ENCODE measurements at regions not wholly inside any gene's neighbourhood (a gene's known extent, or its start where the extent isn't known, plus 50 kb on each side); places are given as distances from the start of the nearest gene placed in this dataset.
"Not testable (repeated sequence)": the region's sequence is repeated elsewhere in the genome, so short reads cannot be mapped to it uniquely, and the experiment has no call there.

GRCh38 chr2:89229979-89230378 lies 538.5 kb downstream of the RPIA start:
- not testable (repeated sequence) for DNase-seq (ENCODE audit: low read depth)

DNA sequence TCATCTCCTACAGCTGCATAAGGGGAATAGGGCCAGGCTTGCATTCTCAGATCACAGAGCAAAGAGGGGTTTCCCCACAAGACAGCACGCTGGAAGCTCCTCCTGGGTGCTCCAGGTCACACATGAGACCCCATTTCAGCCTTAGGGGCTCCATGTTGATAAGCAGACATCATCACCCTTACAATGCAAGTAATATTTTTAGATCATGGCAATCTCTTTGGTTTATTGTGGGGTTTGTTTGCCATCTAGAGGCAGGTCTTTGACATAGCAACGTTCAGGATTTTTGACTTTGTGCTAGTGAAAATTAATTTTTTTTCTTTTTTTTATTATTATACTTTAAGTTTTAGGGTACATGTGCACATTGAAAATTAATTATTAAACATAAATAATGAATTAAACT lies 539.8 kb downstream of the RPIA start:
- not testable (repeated sequence) for DNase-seq (ENCODE audit: low read depth)

- DNase-seq (ENCODE audit: low read depth), result not testable (repeated sequence)
These were observed 542.5 kb downstream of the RPIA start for GRCh38 chr2:89233931-89234330.

DNA sequence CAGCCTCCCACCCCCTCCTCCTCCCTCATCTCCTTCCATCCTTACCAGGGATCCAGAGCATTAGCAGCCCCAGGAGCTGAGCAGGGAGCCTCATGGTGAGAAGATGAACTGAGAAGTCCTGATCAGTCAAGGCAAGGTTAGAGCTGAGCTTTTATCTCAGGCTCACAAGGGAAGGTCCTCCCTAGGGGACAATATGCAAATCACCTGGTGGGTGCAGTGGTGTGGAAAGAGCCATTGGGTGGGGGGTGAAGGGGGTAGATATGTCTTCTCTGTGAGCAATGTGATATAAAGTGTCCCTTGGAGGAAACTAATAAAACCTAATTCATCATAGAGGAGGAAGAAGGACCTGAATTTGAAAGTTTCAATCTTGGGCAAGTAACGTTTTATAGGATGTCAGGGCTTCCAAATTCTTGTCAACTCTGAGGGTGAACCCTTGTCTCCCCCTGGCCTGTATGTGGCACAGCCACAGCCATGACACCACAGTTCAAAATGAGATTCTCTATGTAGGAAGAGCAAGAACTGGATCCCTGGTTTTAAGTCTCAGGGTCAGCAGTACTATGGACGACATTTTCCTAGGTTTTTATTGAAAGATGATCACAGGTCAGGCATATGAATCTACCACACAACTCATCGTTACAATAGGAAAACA lies 543.5 kb downstream of the RPIA start:
- DNase-seq (ENCODE audit: low read depth), result not testable (repeated sequence)

DNA sequence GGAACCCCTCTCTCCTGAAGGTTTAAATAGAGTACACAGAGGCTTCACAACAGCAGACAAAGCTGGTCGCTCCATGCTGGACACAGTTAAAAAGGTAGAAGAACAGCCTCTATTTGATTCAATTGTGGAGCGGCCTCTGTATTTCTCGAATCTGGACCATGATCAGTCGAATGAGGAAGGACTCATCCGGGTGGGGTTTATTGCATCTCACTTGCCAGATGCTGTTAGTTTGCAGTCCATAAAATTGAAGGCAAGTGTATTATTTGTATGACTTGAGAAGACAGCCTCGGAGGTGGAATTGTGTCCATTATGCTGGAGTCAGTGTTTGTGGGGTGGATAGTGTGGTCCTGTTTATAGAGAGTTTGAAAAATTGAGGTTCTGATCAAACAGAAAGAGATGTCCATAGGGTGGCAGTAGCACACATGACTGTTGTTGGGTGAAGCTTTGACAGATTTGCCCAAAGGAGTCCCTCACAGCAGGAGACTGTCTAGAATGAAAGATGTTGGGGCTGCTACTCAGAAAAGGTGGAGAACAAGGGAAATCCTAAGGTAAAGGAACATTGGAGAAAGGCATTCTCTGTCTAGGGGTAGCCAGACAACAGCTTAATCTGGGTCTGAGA lies 545.5 kb downstream of the RPIA start:
- DNase-seq (ENCODE audit: low read depth), result not testable (repeated sequence)

- DNase-seq (ENCODE audit: low read depth), result not testable (repeated sequence)
These were observed 546.3 kb downstream of the RPIA start for GRCh38 chr2:89237783-89238182.

- not testable (repeated sequence) for DNase-seq (ENCODE audit: low read depth)
These were observed 551.7 kb downstream of the RPIA start for GRCh38 chr2:89243114-89243700.

DNA sequence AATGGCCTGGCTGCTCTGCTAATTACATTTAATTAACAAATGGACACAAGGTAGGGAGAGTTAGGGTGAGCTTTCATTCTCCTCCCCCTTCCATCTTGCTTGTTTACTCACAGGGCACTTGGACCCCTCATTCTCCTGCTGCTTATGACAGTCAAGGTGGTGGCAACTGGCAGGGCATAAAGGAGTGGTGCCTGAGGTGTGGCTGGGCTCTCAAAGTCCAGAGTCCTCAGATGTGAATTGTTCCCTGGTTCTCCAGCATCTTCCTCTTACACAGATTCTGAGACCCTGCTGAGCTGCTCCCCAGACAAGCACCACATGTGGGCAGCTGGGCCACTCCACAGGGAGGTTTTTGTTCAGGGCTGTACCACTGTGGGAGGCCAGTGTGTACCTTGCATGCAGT lies 552.9 kb downstream of the RPIA start:
- not testable (repeated sequence) for DNase-seq (ENCODE audit: low read depth)

DNA sequence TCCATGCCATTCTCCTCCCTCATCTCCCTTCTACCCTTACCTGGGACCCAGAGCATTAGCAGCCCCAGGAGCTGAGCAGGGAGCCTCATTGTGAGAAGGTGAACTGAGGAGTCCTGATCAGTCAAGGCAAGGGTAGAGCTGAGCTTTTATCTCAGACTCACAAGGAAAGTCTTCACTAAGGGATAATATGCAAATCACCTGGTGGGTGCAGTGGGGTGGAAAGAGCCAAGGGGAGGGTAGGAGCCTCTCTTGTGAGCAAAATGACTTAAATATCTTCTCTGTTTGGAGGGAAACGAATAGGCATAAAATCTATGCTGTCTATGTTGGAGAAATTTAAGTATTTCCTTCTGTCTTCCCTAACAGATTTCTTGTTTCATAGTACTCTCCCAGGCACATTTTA lies 554.0 kb downstream of the RPIA start:
- not testable (repeated sequence) for DNase-seq (ENCODE audit: low read depth)

DNA sequence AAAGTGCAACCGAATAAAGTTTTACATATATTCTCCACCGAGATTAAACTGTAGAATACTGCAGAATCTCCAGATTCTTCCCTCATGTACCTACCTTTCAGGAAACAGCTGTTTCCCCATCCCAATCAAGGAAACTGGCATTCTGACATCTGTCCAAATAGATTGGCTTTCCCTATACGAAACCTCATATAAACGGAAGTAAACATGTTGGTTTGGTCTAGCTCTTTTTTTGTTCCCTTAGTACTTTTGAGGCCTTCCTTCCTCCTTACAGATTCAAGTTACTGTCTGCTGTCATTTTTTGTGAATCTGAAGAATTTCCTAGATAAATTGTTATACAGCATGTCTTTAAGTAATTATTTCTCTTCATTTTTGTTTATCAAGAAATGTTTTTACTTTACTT lies 554.6 kb downstream of the RPIA start:
- DNase-seq (ENCODE audit: low read depth), result not testable (repeated sequence)

GRCh38 chr2:89246620-89247019 lies 555.1 kb downstream of the RPIA start:
- DNase-seq (ENCODE audit: low read depth), result not testable (repeated sequence)

DNA sequence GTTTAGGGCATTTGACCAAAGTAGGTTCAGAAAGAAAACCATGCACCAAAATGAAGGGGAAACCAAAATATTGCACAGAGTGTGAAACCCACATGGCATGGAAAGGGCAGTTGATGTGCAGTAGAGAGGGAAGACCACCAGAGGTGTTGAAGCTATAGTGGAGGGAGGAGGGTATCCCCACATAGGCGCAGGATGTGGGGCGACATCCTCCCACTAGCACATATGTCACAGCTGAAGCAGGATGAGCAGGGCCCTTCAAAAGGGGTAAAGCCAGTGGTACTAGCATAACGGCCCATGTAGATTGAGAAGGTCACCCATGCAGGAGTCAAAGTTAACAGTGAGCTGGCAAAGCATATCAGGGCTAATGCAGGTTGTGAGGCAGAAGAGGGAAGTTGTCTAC lies 563.5 kb downstream of the RPIA start:
- not testable (repeated sequence) for DNase-seq (ENCODE audit: low read depth)

DNA sequence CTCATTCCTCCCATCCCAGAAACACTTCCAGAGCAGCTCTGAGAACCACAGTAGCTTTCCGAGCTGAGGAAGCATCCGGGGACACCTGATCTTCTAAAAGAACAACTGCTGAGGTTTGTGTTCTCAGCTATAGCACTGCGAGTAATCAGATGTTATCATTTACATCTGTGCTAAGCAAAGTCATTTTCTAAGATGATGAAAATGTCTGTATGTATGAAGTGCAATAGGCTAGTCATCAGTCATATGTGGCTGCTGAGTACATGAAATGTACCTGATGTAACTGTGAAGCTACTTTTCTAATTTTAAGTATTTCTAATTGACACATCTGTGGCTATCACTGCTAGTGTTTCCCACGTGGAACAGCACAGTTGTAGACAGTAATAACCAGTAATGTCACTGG lies 582.0 kb downstream of the RPIA start:
- not testable (repeated sequence) for DNase-seq (ENCODE audit: low read depth)

DNA sequence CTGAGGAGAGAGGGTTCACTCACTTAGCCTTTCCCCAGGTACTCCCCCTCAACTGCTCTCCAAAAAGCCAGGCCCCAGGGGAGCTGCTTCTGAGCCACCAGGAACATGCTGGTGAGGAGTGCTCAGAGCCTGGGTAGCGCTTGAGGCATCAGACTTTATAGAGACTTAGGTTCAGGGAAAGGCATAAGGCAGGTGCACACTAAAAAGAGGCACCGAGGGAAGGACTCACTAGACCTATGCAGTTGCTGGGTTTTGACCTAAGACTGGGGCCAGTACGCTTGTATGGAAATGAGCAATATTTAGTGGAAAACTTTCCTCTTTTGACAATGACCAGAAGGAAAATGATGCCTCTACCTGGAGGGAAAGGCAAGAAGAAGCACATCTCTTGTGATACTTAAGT lies 589.1 kb downstream of the RPIA start:
- DNase-seq (ENCODE audit: low read depth), result not testable (repeated sequence)

DNA sequence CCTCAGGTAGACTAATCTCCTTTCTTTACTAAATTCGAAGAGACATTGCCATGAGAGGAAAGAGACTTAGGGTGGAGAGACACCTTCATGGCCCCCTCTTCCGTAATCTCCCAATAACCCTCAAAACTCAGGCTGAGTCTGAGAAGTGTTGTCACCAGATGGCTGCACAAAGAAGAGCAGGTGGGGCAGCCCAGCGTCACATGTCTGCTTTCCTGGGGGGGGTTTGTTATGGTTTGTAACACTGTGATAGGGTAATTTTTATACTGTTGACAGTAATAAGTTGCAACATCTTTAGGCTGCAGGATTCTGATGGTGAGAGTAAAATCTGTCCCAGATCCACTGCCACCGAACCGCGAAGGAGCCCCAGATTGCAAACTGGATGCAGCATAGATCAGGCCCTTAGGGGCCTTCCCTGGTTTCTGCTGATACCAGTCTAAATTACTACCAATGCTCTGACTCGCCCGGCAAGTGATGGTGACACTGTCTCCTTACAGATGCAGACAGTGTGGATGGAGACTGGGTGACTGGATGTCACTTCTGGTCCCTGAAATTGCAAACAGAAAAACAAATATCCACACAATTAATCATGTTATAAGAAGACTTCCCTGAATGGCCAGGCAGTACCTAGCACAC lies 595.1 kb downstream of the RPIA start:
- not testable (repeated sequence) for DNase-seq (ENCODE audit: low read depth)

GRCh38 chr2:89287084-89287483 lies 595.6 kb downstream of the RPIA start:
- DNase-seq (ENCODE audit: low read depth), result not testable (repeated sequence)

DNA sequence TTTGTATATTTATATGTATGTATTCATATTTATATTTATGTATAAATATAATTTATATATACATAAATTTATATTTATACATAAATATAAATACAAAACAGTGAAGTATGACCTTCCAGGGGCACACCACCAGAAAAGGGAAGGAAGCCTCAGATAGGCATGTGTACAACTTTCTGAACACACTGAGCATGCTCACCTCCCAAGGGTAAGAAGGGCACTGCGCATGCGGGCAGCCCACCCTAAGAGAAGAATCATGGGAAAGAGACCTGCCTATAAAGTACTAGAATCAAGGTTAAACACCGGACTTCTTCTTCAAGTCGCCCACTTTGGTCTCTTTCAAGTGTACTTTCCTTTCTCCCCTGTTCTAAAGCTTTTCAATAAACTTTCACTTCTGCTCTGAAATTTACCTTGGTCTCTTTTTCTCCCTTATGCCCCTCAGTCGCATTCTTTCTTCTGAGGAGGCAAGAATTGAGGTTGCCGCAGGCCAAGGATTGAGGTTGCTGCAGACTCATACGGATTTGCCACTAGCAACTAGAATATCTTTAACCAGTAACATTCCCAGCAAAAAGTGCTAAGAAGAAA lies 600.3 kb downstream of the RPIA start:
- DNase-seq (ENCODE audit: low read depth), result not testable (repeated sequence)

DNA sequence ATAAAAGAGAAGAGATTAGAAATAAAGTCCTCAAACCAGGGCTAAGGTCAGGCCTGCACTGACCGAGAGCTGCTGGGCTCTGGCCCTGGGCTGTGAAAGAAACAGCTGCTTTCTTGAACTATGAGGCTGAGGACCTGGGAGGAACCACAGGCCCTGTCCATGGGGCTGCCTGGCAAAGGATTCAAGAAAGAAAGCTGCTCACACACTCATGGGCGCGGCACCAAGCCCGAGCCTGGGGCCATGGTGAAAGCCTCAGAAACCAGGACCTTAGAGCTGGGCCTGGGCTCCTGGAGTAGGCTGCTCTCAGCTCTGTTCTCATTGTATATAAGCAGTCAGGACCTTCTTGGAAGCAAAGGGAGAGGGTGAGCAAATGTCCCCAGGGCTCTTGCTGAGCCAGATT lies 601.9 kb downstream of the RPIA start:
- DNase-seq (ENCODE audit: low read depth), result not testable (repeated sequence)

DNA sequence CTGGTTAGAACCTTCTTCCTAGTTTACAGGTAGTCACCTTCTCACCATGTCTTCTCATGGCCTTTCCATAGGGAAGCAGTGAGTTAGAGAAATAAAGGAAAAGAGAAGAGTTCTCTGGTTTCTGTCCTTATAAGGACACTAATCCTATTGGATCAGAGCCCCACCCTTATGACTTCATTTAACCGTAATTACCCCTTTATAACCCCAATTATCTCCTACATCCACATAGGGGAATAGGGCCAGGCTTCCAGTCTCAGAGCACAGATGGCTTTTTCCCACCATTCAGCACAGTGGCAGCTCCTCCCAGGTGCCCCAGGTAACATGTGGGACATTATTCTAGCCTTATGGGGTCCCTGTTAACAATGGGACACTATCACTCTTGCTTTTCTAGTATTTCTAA lies 602.9 kb downstream of the RPIA start:
- not testable (repeated sequence) for DNase-seq (ENCODE audit: low read depth)

DNA sequence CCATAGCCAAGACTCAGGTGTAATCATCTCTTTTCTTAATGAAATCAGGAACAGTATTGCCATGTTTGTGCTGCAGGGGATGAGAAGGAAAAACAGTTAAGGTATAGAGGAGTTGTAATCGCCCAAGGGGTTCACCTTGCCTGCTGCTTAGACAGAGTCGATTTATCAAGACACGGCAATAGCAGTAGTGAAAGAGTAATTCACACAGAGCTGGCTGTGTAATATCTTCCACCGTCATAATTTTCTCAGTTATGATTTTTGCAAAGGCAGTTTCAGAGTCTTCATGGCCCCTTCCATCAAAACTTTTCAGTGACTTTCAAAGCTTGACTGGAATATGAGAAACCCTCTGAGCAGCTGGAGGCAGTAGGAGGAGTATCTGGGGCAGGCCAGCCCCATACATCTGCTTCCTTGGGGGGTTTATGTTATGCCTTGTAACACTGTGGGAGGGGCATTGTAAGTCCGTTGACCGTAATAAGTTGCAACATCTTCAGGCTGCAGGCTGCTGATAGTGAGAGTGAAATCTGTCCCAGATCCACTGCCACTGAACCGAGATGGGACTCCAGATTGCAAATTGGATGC lies 605.4 kb downstream of the RPIA start:
- not testable (repeated sequence) for DNase-seq (ENCODE audit: low read depth)

- DNase-seq (ENCODE audit: low read depth), result not testable (repeated sequence)
These were observed 607.7 kb downstream of the RPIA start for GRCh38 chr2:89299196-89299595.

DNA sequence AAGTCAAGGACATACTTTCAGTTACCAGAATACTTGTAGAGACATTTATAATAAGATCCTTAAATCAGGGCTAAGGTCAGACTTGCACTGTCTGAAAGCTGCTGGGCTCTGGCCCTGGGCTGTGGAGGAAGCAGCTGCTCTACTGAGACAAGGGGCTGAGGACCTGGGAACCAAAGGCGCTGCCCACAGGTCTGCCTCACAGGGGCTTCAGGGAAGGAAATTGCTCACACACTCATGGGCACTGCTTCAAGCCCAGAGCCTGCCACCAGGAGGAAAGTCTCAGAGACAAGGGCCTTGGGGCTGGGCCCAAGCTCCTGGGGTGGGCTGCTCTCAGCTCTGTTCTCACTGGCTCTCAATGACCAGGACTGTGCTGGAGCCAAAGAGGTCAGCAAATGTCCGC lies 614.1 kb downstream of the RPIA start:
- not testable (repeated sequence) for DNase-seq (ENCODE audit: low read depth)

Measured in activated gamma-delta T cell treated with anti-CD3 and anti-CD28 coated beads, Interleukin-2, amount 50 U/mL, for 16 hours (primary cell).